ENCODE measurements at regions not wholly inside any gene's neighbourhood (a gene's known extent, or its start where the extent isn't known, plus 50 kb on each side); places are given as distances from the start of the nearest gene placed in this dataset.

- no peak for TF ChIP-seq CTCF (IDR thresholded peaks at IDR 0.05)
- TF ChIP-seq POLR2AphosphoS5 (IDR thresholded peaks at IDR 0.05) = no peak
- TF ChIP-seq POLR2A (IDR thresholded peaks at IDR 0.05) = no peak
Measured at GRCh38 chr5:109937951-109938350, 248.2 kb downstream of the MAN2A1 start.
